ENCODE measurements at regions not wholly inside any gene's neighbourhood (a gene's known extent, or its start where the extent isn't known, plus 50 kb on each side); places are given as distances from the start of the nearest gene placed in this dataset.

DNA sequence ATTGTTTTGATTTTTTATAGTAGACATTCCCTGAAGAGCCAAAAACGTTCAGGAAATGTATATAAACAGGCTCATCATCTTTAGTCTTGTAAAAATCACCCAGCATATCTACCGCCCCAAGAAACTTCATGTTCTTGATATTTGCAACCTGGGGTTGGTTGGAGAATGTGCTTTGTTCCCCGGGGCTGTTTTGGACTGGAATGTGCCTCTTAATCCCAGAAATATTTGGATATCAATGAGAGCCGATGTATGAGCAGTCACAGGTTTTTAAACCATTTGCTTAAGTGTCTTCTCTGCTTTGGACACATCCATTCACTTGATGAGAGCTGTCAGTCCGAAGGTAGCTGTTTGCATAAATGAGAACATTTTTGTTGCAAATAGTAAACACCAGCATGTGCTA lies 449.7 kb downstream of the PCDH7 start:
- H3K4me1 ChIP-seq (ENCODE audit: control insufficient read depth, extremely low read depth, insufficient read depth, low read length), result no peaks in the 10 kb centered on the region
- H3K4me2 ChIP-seq (ENCODE audit: extremely low read depth, insufficient read depth, low read length), result no peak overlapping the region
- no peaks in the 10 kb centered on the region for H3K36me3 ChIP-seq (ENCODE audit: control insufficient read depth, insufficient read depth, low read length)
- H3K9ac ChIP-seq (ENCODE audit: insufficient read depth, low read length), result no peak overlapping the region
- H2AFZ ChIP-seq (ENCODE audit: low read length), result no peak overlapping the region
- no peak for DNase-seq (ENCODE audit: low read depth in 2 of 2)
- no peaks in the 10 kb centered on the region for H3K27me3 ChIP-seq (ENCODE audit: control insufficient read depth, insufficient read depth, low read length)
- no peak overlapping the region for H3K27ac ChIP-seq (ENCODE audit: insufficient read depth, low read length)
- H4K20me1 ChIP-seq (ENCODE audit: control insufficient read depth, extremely low read depth, insufficient read depth, low read length), result no peaks in the 10 kb centered on the region
- no peak overlapping the region for H3K4me3 ChIP-seq (replicated peaks in 1 of 4; ENCODE audit: control extremely low read depth in 1 of 4, insufficient read depth in 1 of 4, low read depth in 3 of 4, low read length in 4 of 4)
- no peaks in the 10 kb centered on the region for H3K79me2 ChIP-seq (ENCODE audit: control insufficient read depth, insufficient read depth, low read length)
- no peaks in the 10 kb centered on the region for H3K9me3 ChIP-seq (ENCODE audit: control insufficient read depth, insufficient read depth, low read depth, low read length)
- TF ChIP-seq, protein P1, sequence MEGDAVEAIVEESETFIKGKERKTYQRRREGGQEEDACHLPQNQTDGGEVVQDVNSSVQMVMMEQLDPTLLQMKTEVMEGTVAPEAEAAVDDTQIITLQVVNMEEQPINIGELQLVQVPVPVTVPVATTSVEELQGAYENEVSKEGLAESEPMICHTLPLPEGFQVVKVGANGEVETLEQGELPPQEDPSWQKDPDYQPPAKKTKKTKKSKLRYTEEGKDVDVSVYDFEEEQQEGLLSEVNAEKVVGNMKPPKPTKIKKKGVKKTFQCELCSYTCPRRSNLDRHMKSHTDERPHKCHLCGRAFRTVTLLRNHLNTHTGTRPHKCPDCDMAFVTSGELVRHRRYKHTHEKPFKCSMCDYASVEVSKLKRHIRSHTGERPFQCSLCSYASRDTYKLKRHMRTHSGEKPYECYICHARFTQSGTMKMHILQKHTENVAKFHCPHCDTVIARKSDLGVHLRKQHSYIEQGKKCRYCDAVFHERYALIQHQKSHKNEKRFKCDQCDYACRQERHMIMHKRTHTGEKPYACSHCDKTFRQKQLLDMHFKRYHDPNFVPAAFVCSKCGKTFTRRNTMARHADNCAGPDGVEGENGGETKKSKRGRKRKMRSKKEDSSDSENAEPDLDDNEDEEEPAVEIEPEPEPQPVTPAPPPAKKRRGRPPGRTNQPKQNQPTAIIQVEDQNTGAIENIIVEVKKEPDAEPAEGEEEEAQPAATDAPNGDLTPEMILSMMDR (conservative IDR thresholded peaks at IDR 0.05 in 1 of 2, IDR thresholded peaks at IDR 0.05 in 1 of 2; ENCODE audit: low read depth in 1 of 2, low read length in 2 of 2), result no peak

GRCh38 chr4:31171362-31171761 lies 451.2 kb downstream of the PCDH7 start:
- H3K9me3 ChIP-seq (ENCODE audit: control insufficient read depth, insufficient read depth, low read depth, low read length), result no peaks in the 10 kb centered on the region
- H3K79me2 ChIP-seq (ENCODE audit: control insufficient read depth, insufficient read depth, low read length), result no peaks in the 10 kb centered on the region
- no peak overlapping the region for H3K9ac ChIP-seq (ENCODE audit: insufficient read depth, low read length)
- no peaks in the 10 kb centered on the region for H3K27me3 ChIP-seq (ENCODE audit: control insufficient read depth, insufficient read depth, low read length)
- TF ChIP-seq EZH2 (IDR thresholded peaks at IDR 0.05; ENCODE audit: low read length, missing control alignments), result no peak
- TF ChIP-seq, protein P1 (conservative IDR thresholded peaks at IDR 0.05 in 1 of 2, IDR thresholded peaks at IDR 0.05 in 1 of 2; ENCODE audit: low read depth in 1 of 2, low read length in 2 of 2), result no peak
- DNase-seq (ENCODE audit: low read depth in 2 of 2), result no peak
- no peak overlapping the region for H2AFZ ChIP-seq (ENCODE audit: low read length)
- H3K4me1 ChIP-seq (ENCODE audit: control insufficient read depth, extremely low read depth, insufficient read depth, low read length), result no peaks in the 10 kb centered on the region
- H4K20me1 ChIP-seq (ENCODE audit: control insufficient read depth, extremely low read depth, insufficient read depth, low read length), result no peaks in the 10 kb centered on the region
- H3K4me2 ChIP-seq (ENCODE audit: extremely low read depth, insufficient read depth, low read length), result no peak overlapping the region
- no peak overlapping the region for H3K4me3 ChIP-seq (replicated peaks in 1 of 4; ENCODE audit: control extremely low read depth in 1 of 4, insufficient read depth in 1 of 4, low read depth in 3 of 4, low read length in 4 of 4)
- no peaks in the 10 kb centered on the region for H3K36me3 ChIP-seq (ENCODE audit: control insufficient read depth, insufficient read depth, low read length)
- H3K27ac ChIP-seq (ENCODE audit: insufficient read depth, low read length), result no peak overlapping the region

DNA sequence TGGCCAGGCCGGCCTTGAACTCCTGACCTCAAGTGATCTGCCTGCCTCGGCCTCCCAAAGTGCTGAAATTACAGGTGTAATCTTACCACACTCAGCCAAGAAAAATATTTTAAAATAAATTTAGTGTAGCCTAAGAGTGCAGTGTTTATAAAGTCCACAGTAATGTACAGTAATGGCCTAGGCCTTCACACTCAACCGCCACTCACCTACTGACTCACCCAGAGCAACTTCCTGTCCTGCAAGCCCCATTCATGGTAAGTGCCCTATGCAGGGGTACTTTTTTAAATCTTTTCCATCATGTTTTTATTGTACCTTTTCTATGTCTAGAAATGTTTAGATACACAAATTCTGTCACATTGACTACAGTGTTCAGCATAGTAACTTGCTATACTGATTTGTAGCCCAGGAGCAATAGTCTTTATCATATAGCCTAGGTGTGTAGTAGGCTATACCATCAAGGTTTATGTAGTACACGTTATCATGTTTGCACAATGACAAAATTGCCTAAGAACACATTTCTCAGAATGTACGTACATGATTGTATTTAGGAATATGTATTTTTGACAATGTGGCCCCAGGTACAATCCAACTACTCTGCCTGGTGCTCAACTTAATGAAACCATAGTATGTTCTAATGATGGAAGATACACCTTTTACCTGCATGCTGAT lies 455.2 kb downstream of the PCDH7 start:
- H3K27ac ChIP-seq (ENCODE audit: insufficient read depth, low read length), result no peak overlapping the region
- TF ChIP-seq EZH2 (IDR thresholded peaks at IDR 0.05; ENCODE audit: low read length, missing control alignments), result no peak
- TF ChIP-seq, protein P1 (conservative IDR thresholded peaks at IDR 0.05 in 1 of 2, IDR thresholded peaks at IDR 0.05 in 1 of 2; ENCODE audit: low read depth in 1 of 2, low read length in 2 of 2), result no peak
- no peaks in the 10 kb centered on the region for H3K27me3 ChIP-seq (ENCODE audit: control insufficient read depth, insufficient read depth, low read length)
- H3K4me2 ChIP-seq (ENCODE audit: extremely low read depth, insufficient read depth, low read length), result no peak overlapping the region
- no peak overlapping the region for H2AFZ ChIP-seq (ENCODE audit: low read length)
- no peaks in the 10 kb centered on the region for H3K79me2 ChIP-seq (ENCODE audit: control insufficient read depth, insufficient read depth, low read length)
- H3K36me3 ChIP-seq (ENCODE audit: control insufficient read depth, insufficient read depth, low read length), result no peaks in the 10 kb centered on the region
- no peaks in the 10 kb centered on the region for H3K9me3 ChIP-seq (ENCODE audit: control insufficient read depth, insufficient read depth, low read depth, low read length)
- no peak overlapping the region for H3K9ac ChIP-seq (ENCODE audit: insufficient read depth, low read length)
- H4K20me1 ChIP-seq (ENCODE audit: control insufficient read depth, extremely low read depth, insufficient read depth, low read length), result no peaks in the 10 kb centered on the region
- no peak overlapping the region for H3K4me3 ChIP-seq (replicated peaks in 1 of 4; ENCODE audit: control extremely low read depth in 1 of 4, insufficient read depth in 1 of 4, low read depth in 3 of 4, low read length in 4 of 4)
- no peaks in the 10 kb centered on the region for H3K4me1 ChIP-seq (ENCODE audit: control insufficient read depth, extremely low read depth, insufficient read depth, low read length)
- DNase-seq (ENCODE audit: low read depth in 2 of 2), result peak; percentile 8 to 60

All from fibroblast of lung (primary cell).